ENCODE measurements at regions not wholly inside any gene's neighbourhood (a gene's known extent, or its start where the extent isn't known, plus 50 kb on each side); places are given as distances from the start of the nearest gene placed in this dataset.

DNA sequence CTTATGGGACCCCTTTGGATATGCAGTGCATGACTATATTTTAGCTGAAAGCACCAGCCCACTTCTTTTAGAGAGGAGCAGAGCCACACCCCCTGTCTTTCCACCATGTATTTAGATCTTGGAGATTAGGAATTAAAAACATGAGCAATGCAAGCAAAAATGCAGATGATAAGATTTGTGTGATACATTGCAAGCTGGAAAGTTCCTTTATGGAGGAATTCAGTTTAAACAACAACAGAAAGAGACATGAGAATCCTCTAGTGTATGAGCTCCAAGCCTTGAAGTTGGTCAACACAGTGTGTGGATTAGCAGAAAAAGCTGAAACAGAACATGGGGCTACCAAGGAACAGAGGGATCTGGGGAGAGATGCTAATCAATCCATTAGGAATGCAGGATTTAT is 529.8 kb upstream of the NBEA start:
- H3K18ac ChIP-seq (ENCODE audit: low read length): no peak overlapping the region

GRCh38 chr13:34412817-34413375 is 529.2 kb upstream of the NBEA start:
- peaks cover 2 to 4% of the 10 kb centered on the region in 2 experiments for H3K4me1 ChIP-seq (ENCODE audit: control insufficient read depth in 1 of 2, insufficient read depth in 2 of 2, low read length in 2 of 2)
- H2AK5ac ChIP-seq (ENCODE audit: low read length): no peak overlapping the region
- no peaks in the 10 kb centered on the region for H3K36me3 ChIP-seq (ENCODE audit: control insufficient read depth in 1 of 2, insufficient read depth in 2 of 2, low read length in 2 of 2)
- no peak overlapping the region for H4K8ac ChIP-seq (ENCODE audit: low read depth, low read length)
- no peaks in the 10 kb centered on the region for H3K79me2 ChIP-seq (ENCODE audit: control insufficient read depth, insufficient read depth, low read length, poor library complexity)
- H2BK5ac ChIP-seq (ENCODE audit: low read depth, low read length, poor library complexity): no peak overlapping the region
- no peak overlapping the region for H3K9ac ChIP-seq (ENCODE audit: low read length)
- no CpG with 5 or more reads among the region's 2 CpGs for WGBS (ENCODE audit: extremely low coverage, insufficient coverage, insufficient read length)
- peak; percentile 69 to 82 for DNase-seq
- H3K9me3 ChIP-seq (ENCODE audit: insufficient read depth, low read depth, low read length): no peaks in the 10 kb centered on the region
- no peak overlapping the region for H3K14ac ChIP-seq (ENCODE audit: low read length)
- H3K23ac ChIP-seq (ENCODE audit: low read length): no peak overlapping the region
- no peak overlapping the region for H3K4ac ChIP-seq (ENCODE audit: low read depth, low read length)
- H2AFZ ChIP-seq (ENCODE audit: insufficient read depth, low read length, poor library complexity): no peak overlapping the region
- H3K79me1 ChIP-seq (ENCODE audit: low read length): no peaks in the 10 kb centered on the region
- H2BK12ac ChIP-seq (ENCODE audit: low read length): no peak overlapping the region
- H4K91ac ChIP-seq (ENCODE audit: low read depth, low read length): no peak overlapping the region
- H3K4me2 ChIP-seq (ENCODE audit: low read length): no peak overlapping the region
- H2BK120ac ChIP-seq (ENCODE audit: insufficient read depth, low read length, poor library complexity): no peak overlapping the region
- H3K27me3 ChIP-seq (ENCODE audit: insufficient read depth, low read length): no peaks in the 10 kb centered on the region
- H3K4me3 ChIP-seq (ENCODE audit: low read depth, low read length): no peak overlapping the region
- H3K27ac ChIP-seq (ENCODE audit: low read depth, low read length): no peak overlapping the region
- H4K12ac ChIP-seq (ENCODE audit: low read depth, low read length): no peak overlapping the region
- no peak overlapping the region for H3K18ac ChIP-seq (ENCODE audit: low read length)

More for the DNA sequence above, 529.8 kb upstream of the NBEA start:
- no peaks in the 10 kb centered on the region for H3K79me2 ChIP-seq (ENCODE audit: control insufficient read depth, insufficient read depth, low read length, poor library complexity)
- H4K12ac ChIP-seq (ENCODE audit: low read depth, low read length): no peak overlapping the region
- no peak overlapping the region for H3K23ac ChIP-seq (ENCODE audit: low read length)
- peaks cover 2 to 4% of the 10 kb centered on the region in 2 experiments for H3K4me1 ChIP-seq (ENCODE audit: control insufficient read depth in 1 of 2, insufficient read depth in 2 of 2, low read length in 2 of 2)
- peak; percentile 38 to 83 for DNase-seq
- H2BK12ac ChIP-seq (ENCODE audit: low read length): no peak overlapping the region
- no peaks in the 10 kb centered on the region for H3K36me3 ChIP-seq (ENCODE audit: control insufficient read depth in 1 of 2, insufficient read depth in 2 of 2, low read length in 2 of 2)
- no peak overlapping the region for H2BK5ac ChIP-seq (ENCODE audit: low read depth, low read length, poor library complexity)
- no peaks in the 10 kb centered on the region for H3K79me1 ChIP-seq (ENCODE audit: low read length)
- H4K8ac ChIP-seq (ENCODE audit: low read depth, low read length): no peak overlapping the region
- H2AK5ac ChIP-seq (ENCODE audit: low read length): no peak overlapping the region
- H2BK120ac ChIP-seq (ENCODE audit: insufficient read depth, low read length, poor library complexity): no peak overlapping the region
- no peak overlapping the region for H3K4me2 ChIP-seq (ENCODE audit: low read length)
- no peak overlapping the region for H3K27ac ChIP-seq (ENCODE audit: low read depth, low read length)
- no peaks in the 10 kb centered on the region for H3K27me3 ChIP-seq (ENCODE audit: insufficient read depth, low read length)
- no peak overlapping the region for H4K91ac ChIP-seq (ENCODE audit: low read depth, low read length)
- H3K9me3 ChIP-seq (ENCODE audit: insufficient read depth, low read depth, low read length): no peaks in the 10 kb centered on the region
- H3K4me3 ChIP-seq (ENCODE audit: low read depth, low read length): no peak overlapping the region
- H3K4ac ChIP-seq (ENCODE audit: low read depth, low read length): no peak overlapping the region
- no peak overlapping the region for H2AFZ ChIP-seq (ENCODE audit: insufficient read depth, low read length, poor library complexity)
- no peak overlapping the region for H3K14ac ChIP-seq (ENCODE audit: low read length)
- H3K9ac ChIP-seq (ENCODE audit: low read length): no peak overlapping the region

DNA sequence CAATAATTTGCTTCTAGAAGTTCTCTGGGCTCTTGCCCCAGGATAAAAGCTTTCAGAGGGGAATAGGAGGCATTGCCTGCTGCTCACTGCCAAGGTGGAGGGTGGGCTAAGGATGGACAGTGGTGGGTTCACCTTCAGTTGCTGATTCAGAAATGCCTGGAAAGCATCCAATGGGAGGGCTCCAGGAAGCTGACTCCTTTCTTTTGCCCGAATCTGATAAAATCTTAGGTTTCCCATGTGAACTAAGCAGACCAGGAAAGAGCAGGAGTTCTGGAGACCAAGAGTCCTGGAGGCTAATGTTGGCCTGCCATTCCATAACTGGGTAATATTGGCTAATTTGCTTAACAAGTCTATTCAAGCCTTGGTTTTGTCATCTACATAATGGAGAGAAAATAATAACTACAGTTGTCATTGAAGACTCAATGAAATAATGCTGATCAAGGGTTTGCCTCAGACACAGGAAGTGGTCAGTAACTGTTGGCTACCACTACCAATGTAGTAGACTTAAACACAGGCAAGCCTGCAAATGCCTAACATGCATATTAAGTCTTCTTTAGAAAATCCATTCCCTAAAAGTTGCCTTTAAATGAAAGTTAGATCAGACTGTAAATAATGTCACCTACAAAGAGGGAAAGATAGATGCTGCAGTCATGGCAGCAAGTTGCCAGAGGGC is 528.4 kb upstream of the NBEA start:
- Histone ChIP-seq H3K23ac (ENCODE audit: low read length) (no peak overlapping the region), H2BK5ac (ENCODE audit: low read depth, low read length, poor library complexity) (no peak overlapping the region), H2AK5ac (ENCODE audit: low read length) (no peak overlapping the region), H3K27me3 (ENCODE audit: insufficient read depth, low read length) (no peaks in the 10 kb centered on the region), H3K4me2 (ENCODE audit: low read length) (no peak overlapping the region), H3K9me3 (ENCODE audit: insufficient read depth, low read depth, low read length) (no peaks in the 10 kb centered on the region), H3K4me1 (ENCODE audit: control insufficient read depth in 1 of 2, insufficient read depth in 2 of 2, low read length in 2 of 2) (peaks cover 2 to 4% of the 10 kb centered on the region in 2 experiments), H2AFZ (ENCODE audit: insufficient read depth, low read length, poor library complexity) (no peak overlapping the region), H3K4me3 (ENCODE audit: low read depth, low read length) (no peak overlapping the region), H4K8ac (ENCODE audit: low read depth, low read length) (no peak overlapping the region), H3K27ac (ENCODE audit: low read depth, low read length) (no peak overlapping the region), H3K18ac (ENCODE audit: low read length) (no peak overlapping the region), H2BK120ac (ENCODE audit: insufficient read depth, low read length, poor library complexity) (no peak overlapping the region), H2BK12ac (ENCODE audit: low read length) (no peak overlapping the region), H4K91ac (ENCODE audit: low read depth, low read length) (no peak overlapping the region), H3K36me3 (ENCODE audit: control insufficient read depth in 1 of 2, insufficient read depth in 2 of 2, low read length in 2 of 2) (no peaks in the 10 kb centered on the region), H4K12ac (ENCODE audit: low read depth, low read length) (no peak overlapping the region), H3K4ac (ENCODE audit: low read depth, low read length) (no peak overlapping the region), H3K79me1 (ENCODE audit: low read length) (no peaks in the 10 kb centered on the region), H3K9ac (ENCODE audit: low read length) (no peak overlapping the region), H3K79me2 (ENCODE audit: control insufficient read depth, insufficient read depth, low read length, poor library complexity) (no peaks in the 10 kb centered on the region), H3K14ac (ENCODE audit: low read length) (no peak overlapping the region)
- WGBS (ENCODE audit: extremely low coverage, insufficient coverage, insufficient read length): no CpG with 5 or more reads among the region's 1 CpG
- DNase-seq: no peak

DNA sequence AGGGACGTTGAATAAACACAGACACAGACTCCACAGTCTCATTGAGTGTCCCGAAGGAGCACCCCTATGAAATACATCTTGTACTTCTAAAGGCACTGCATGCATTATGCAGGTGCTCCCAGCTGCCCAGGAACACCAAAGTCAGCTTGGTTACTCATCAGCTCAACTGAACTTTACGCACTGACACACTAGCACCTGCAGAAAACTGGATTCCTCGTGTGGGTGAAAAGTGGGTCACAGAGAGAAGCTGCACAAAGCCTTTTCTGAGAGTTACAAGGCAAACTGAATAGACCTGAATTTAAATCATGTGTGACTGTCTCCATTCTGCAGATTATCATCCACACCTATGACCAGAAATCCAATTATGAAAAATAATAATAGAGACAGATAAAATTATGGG is 527.5 kb upstream of the NBEA start:
- Histone ChIP-seq H3K4ac (ENCODE audit: low read depth, low read length) (no peak overlapping the region), H3K9ac (ENCODE audit: low read length) (no peak overlapping the region), H2BK12ac (ENCODE audit: low read length) (no peak overlapping the region), H3K9me3 (ENCODE audit: insufficient read depth, low read depth, low read length) (no peaks in the 10 kb centered on the region), H3K14ac (ENCODE audit: low read length) (no peak overlapping the region), H4K91ac (ENCODE audit: low read depth, low read length) (no peak overlapping the region), H3K4me2 (ENCODE audit: low read length) (no peak overlapping the region), H2AFZ (ENCODE audit: insufficient read depth, low read length, poor library complexity) (no peak overlapping the region), H3K4me1 (ENCODE audit: control insufficient read depth in 1 of 2, insufficient read depth in 2 of 2, low read length in 2 of 2) (peaks cover 2 to 5% of the 10 kb centered on the region in 2 experiments), H2AK5ac (ENCODE audit: low read length) (no peak overlapping the region), H3K23ac (ENCODE audit: low read length) (no peak overlapping the region), H3K27ac (ENCODE audit: low read depth, low read length) (no peak overlapping the region), H3K79me1 (ENCODE audit: low read length) (no peaks in the 10 kb centered on the region), H4K12ac (ENCODE audit: low read depth, low read length) (no peak overlapping the region), H3K27me3 (ENCODE audit: insufficient read depth, low read length) (no peaks in the 10 kb centered on the region), H2BK120ac (ENCODE audit: insufficient read depth, low read length, poor library complexity) (no peak overlapping the region), H3K36me3 (ENCODE audit: control insufficient read depth in 1 of 2, insufficient read depth in 2 of 2, low read length in 2 of 2) (no peaks in the 10 kb centered on the region), H3K4me3 (ENCODE audit: low read depth, low read length) (no peak overlapping the region), H2BK5ac (ENCODE audit: low read depth, low read length, poor library complexity) (no peak overlapping the region), H4K8ac (ENCODE audit: low read depth, low read length) (no peak overlapping the region), H3K79me2 (ENCODE audit: control insufficient read depth, insufficient read depth, low read length, poor library complexity) (no peaks in the 10 kb centered on the region), H3K18ac (ENCODE audit: low read length) (no peak overlapping the region)
- no peak for DNase-seq
- WGBS (ENCODE audit: extremely low coverage, insufficient coverage, insufficient read length): no CpG with 5 or more reads among the region's 4 CpGs

Data from trophoblast cell (in vitro differentiated cells and primary cell).